ENCODE measurements at regions not wholly inside any gene's neighbourhood (a gene's known extent, or its start where the extent isn't known, plus 50 kb on each side); places are given as distances from the start of the nearest gene placed in this dataset.
A peak's percentile ranks its signal among the peaks of the same experiment; 100 is the strongest.

GRCh38 chr6:138032571-138032970 lies 74.6 kb downstream of the PERP start:
- no peaks in the 10 kb centered on the region for H3K4me1 ChIP-seq (ENCODE audit: control insufficient read depth in 2 of 2, insufficient read depth in 1 of 2, low read depth in 1 of 2, low read length in 2 of 2)
- no peaks in the 10 kb centered on the region for H3K36me3 ChIP-seq (replicated peaks in 1 of 2; ENCODE audit: control insufficient read depth in 2 of 2, insufficient read depth in 2 of 2, low read length in 2 of 2)
- H2BK15ac ChIP-seq (ENCODE audit: low read length): no peak overlapping the region
- no CpG with 5 or more reads among the region's 3 CpGs for WGBS, 2 donors (ENCODE audit: extremely low coverage in 2 of 2, insufficient read length in 2 of 2, insufficient replicate concordance in 1 of 2)
- no peak overlapping the region for H2BK5ac ChIP-seq (ENCODE audit: low read length)
- no peak overlapping the region for H4K91ac ChIP-seq (ENCODE audit: low read depth, low read length, poor library complexity)
- H3K4me3 ChIP-seq (ENCODE audit: low read length in 2 of 2): no peak overlapping the region
- H2AK5ac ChIP-seq (ENCODE audit: low read depth, low read length): no peak overlapping the region
- no peaks in the 10 kb centered on the region for H3K27me3 ChIP-seq (ENCODE audit: control insufficient read depth in 3 of 3, insufficient read depth in 3 of 3, low read depth in 1 of 3, low read length in 3 of 3)
- no peaks in the 10 kb centered on the region for H3K79me1 ChIP-seq (ENCODE audit: low read depth, low read length)
- no peak overlapping the region for H3K14ac ChIP-seq (ENCODE audit: low read length)
- H3K27ac ChIP-seq (replicated peaks; ENCODE audit: low read length): no peak overlapping the region
- no peak overlapping the region for H3K4me2 ChIP-seq (ENCODE audit: insufficient read depth, low read length, poor library complexity, severe bottlenecking)
- no peak for DNase-seq (ENCODE audit: low spot score)
- H3K18ac ChIP-seq (ENCODE audit: low read length): no peak overlapping the region
- H3K4ac ChIP-seq (ENCODE audit: low read length): no peak overlapping the region
- H2BK120ac ChIP-seq (ENCODE audit: low read depth, low read length): no peak overlapping the region
- no peak overlapping the region for H2BK12ac ChIP-seq (ENCODE audit: low read length)
- no peak overlapping the region for H3K23ac ChIP-seq (ENCODE audit: low read depth, low read length, poor library complexity)
- H4K8ac ChIP-seq (ENCODE audit: low read depth, low read length): no peak overlapping the region
- H3K9ac ChIP-seq (ENCODE audit: low read depth, low read length, poor library complexity): no peak overlapping the region
- no peak overlapping the region for H2AFZ ChIP-seq (ENCODE audit: low read length)
- H3K9me3 ChIP-seq (replicated peaks in 1 of 2; ENCODE audit: control insufficient read depth in 2 of 2, insufficient read depth in 1 of 2, low read depth in 1 of 2, low read length in 2 of 2): no peaks in the 10 kb centered on the region

- no CpG with 5 or more reads among the region's 3 CpGs for WGBS, 2 donors (ENCODE audit: extremely low coverage in 2 of 2, insufficient read length in 2 of 2, insufficient replicate concordance in 1 of 2)
- Histone ChIP-seq H3K18ac (ENCODE audit: low read length) (no peak overlapping the region), H3K4me3 (ENCODE audit: low read length in 2 of 2) (no peak overlapping the region), H2AFZ (ENCODE audit: low read length) (no peak overlapping the region), H3K23ac (ENCODE audit: low read depth, low read length, poor library complexity) (no peak overlapping the region), H4K91ac (ENCODE audit: low read depth, low read length, poor library complexity) (no peak overlapping the region), H3K4ac (ENCODE audit: low read length) (no peak overlapping the region), H3K4me2 (ENCODE audit: insufficient read depth, low read length, poor library complexity, severe bottlenecking) (no peak overlapping the region), H3K27ac (replicated peaks; ENCODE audit: low read length) (no peak overlapping the region), H3K27me3 (ENCODE audit: control insufficient read depth in 3 of 3, insufficient read depth in 3 of 3, low read depth in 1 of 3, low read length in 3 of 3) (no peaks in the 10 kb centered on the region), H3K79me1 (ENCODE audit: low read depth, low read length) (no peaks in the 10 kb centered on the region), H3K9me3 (replicated peaks in 1 of 2; ENCODE audit: control insufficient read depth in 2 of 2, insufficient read depth in 1 of 2, low read depth in 1 of 2, low read length in 2 of 2) (no peaks in the 10 kb centered on the region), H3K9ac (ENCODE audit: low read depth, low read length, poor library complexity) (no peak overlapping the region), H4K8ac (ENCODE audit: low read depth, low read length) (no peak overlapping the region), H3K4me1 (ENCODE audit: control insufficient read depth in 2 of 2, insufficient read depth in 1 of 2, low read depth in 1 of 2, low read length in 2 of 2) (no peaks in the 10 kb centered on the region), H2BK5ac (ENCODE audit: low read length) (no peak overlapping the region), H2AK5ac (ENCODE audit: low read depth, low read length) (no peak overlapping the region), H3K14ac (ENCODE audit: low read length) (no peak overlapping the region), H2BK15ac (ENCODE audit: low read length) (no peak overlapping the region), H3K36me3 (replicated peaks in 1 of 2; ENCODE audit: control insufficient read depth in 2 of 2, insufficient read depth in 2 of 2, low read length in 2 of 2) (no peaks in the 10 kb centered on the region), H2BK120ac (ENCODE audit: low read depth, low read length) (no peak overlapping the region), H2BK12ac (ENCODE audit: low read length) (no peak overlapping the region)
- no peak for DNase-seq (ENCODE audit: low spot score)
Observed at GRCh38 chr6:138034229-138034628, 73.0 kb downstream of the PERP start.

- Histone ChIP-seq H2BK15ac (ENCODE audit: low read length) (peak overlapping the region; percentile 9), H3K14ac (ENCODE audit: low read length) (no peak overlapping the region), H4K91ac (ENCODE audit: low read depth, low read length, poor library complexity) (no peak overlapping the region), H2BK12ac (ENCODE audit: low read length) (no peak overlapping the region), H3K4me3 (ENCODE audit: low read length in 2 of 2) (no peak overlapping the region), H3K18ac (ENCODE audit: low read length) (no peak overlapping the region), H3K27me3 (ENCODE audit: control insufficient read depth in 3 of 3, insufficient read depth in 3 of 3, low read depth in 1 of 3, low read length in 3 of 3) (no peaks in the 10 kb centered on the region), H2BK5ac (ENCODE audit: low read length) (no peak overlapping the region), H2AFZ (ENCODE audit: low read length) (no peak overlapping the region), H3K79me1 (ENCODE audit: low read depth, low read length) (no peaks in the 10 kb centered on the region), H2AK5ac (ENCODE audit: low read depth, low read length) (peak overlapping the region; percentile 14), H2BK120ac (ENCODE audit: low read depth, low read length) (no peak overlapping the region), H3K23ac (ENCODE audit: low read depth, low read length, poor library complexity) (no peak overlapping the region), H3K4me2 (ENCODE audit: insufficient read depth, low read length, poor library complexity, severe bottlenecking) (no peak overlapping the region), H4K8ac (ENCODE audit: low read depth, low read length) (no peak overlapping the region), H3K27ac (replicated peaks; ENCODE audit: low read length) (no peak overlapping the region), H3K9ac (ENCODE audit: low read depth, low read length, poor library complexity) (no peak overlapping the region), H3K4me1 (ENCODE audit: control insufficient read depth in 2 of 2, insufficient read depth in 1 of 2, low read depth in 1 of 2, low read length in 2 of 2) (no peaks in the 10 kb centered on the region), H3K9me3 (replicated peaks in 1 of 2; ENCODE audit: control insufficient read depth in 2 of 2, insufficient read depth in 1 of 2, low read depth in 1 of 2, low read length in 2 of 2) (no peaks in the 10 kb centered on the region), H3K36me3 (replicated peaks in 1 of 2; ENCODE audit: control insufficient read depth in 2 of 2, insufficient read depth in 2 of 2, low read length in 2 of 2) (no peaks in the 10 kb centered on the region), H3K4ac (ENCODE audit: low read length) (no peak overlapping the region)
- DNase-seq (ENCODE audit: low spot score): no peak
- no CpG with 5 or more reads among the region's 5 CpGs for WGBS, 2 donors (ENCODE audit: extremely low coverage in 2 of 2, insufficient read length in 2 of 2, insufficient replicate concordance in 1 of 2)
Observed at GRCh38 chr6:138035070-138035469, 72.1 kb downstream of the PERP start.

GRCh38 chr6:138036111-138036510 lies 71.1 kb downstream of the PERP start:
- H3K18ac ChIP-seq (ENCODE audit: low read length): no peak overlapping the region
- H4K8ac ChIP-seq (ENCODE audit: low read depth, low read length): no peak overlapping the region
- H3K27me3 ChIP-seq (ENCODE audit: control insufficient read depth in 3 of 3, insufficient read depth in 3 of 3, low read depth in 1 of 3, low read length in 3 of 3): no peaks in the 10 kb centered on the region
- no peak overlapping the region for H3K9ac ChIP-seq (ENCODE audit: low read depth, low read length, poor library complexity)
- H3K27ac ChIP-seq (replicated peaks; ENCODE audit: low read length): no peak overlapping the region
- H4K91ac ChIP-seq (ENCODE audit: low read depth, low read length, poor library complexity): no peak overlapping the region
- WGBS, 2 donors (ENCODE audit: extremely low coverage in 2 of 2, insufficient read length in 2 of 2, insufficient replicate concordance in 1 of 2): no CpG with 5 or more reads among the region's 5 CpGs
- H3K9me3 ChIP-seq (replicated peaks in 1 of 2; ENCODE audit: control insufficient read depth in 2 of 2, insufficient read depth in 1 of 2, low read depth in 1 of 2, low read length in 2 of 2): no peaks in the 10 kb centered on the region
- H3K4me1 ChIP-seq (ENCODE audit: control insufficient read depth in 2 of 2, insufficient read depth in 1 of 2, low read depth in 1 of 2, low read length in 2 of 2): no peaks in the 10 kb centered on the region
- H3K14ac ChIP-seq (ENCODE audit: low read length): no peak overlapping the region
- no peak overlapping the region for H2BK12ac ChIP-seq (ENCODE audit: low read length)
- H3K23ac ChIP-seq (ENCODE audit: low read depth, low read length, poor library complexity): no peak overlapping the region
- no peak overlapping the region for H3K4me2 ChIP-seq (ENCODE audit: insufficient read depth, low read length, poor library complexity, severe bottlenecking)
- no peak overlapping the region for H2AFZ ChIP-seq (ENCODE audit: low read length)
- H3K4ac ChIP-seq (ENCODE audit: low read length): no peak overlapping the region
- H2BK5ac ChIP-seq (ENCODE audit: low read length): no peak overlapping the region
- H2AK5ac ChIP-seq (ENCODE audit: low read depth, low read length): no peak overlapping the region
- no peaks in the 10 kb centered on the region for H3K79me1 ChIP-seq (ENCODE audit: low read depth, low read length)
- no peak overlapping the region for H2BK15ac ChIP-seq (ENCODE audit: low read length)
- no peak for DNase-seq (ENCODE audit: low spot score)
- no peaks in the 10 kb centered on the region for H3K36me3 ChIP-seq (replicated peaks in 1 of 2; ENCODE audit: control insufficient read depth in 2 of 2, insufficient read depth in 2 of 2, low read length in 2 of 2)
- H2BK120ac ChIP-seq (ENCODE audit: low read depth, low read length): no peak overlapping the region
- H3K4me3 ChIP-seq (ENCODE audit: low read length in 2 of 2): no peak overlapping the region
